Esophagus squamous epithelium (tissue), 5 donors: ENCODE measurements at regions not wholly inside any gene's neighbourhood (a gene's known extent, or its start where the extent isn't known, plus 50 kb on each side); places are given as distances from the start of the nearest gene placed in this dataset.

ENCODE experiments used
- DNase-seq: peaks from one replicate; lab custom pipeline; 2025; lab: John Stamatoyannopoulos, UW
- H3K27ac ChIP-seq, 4 donors: fragments of 200-600 bp; sonication (generic); one replicate each; pipeline ENCODE4 v1.5.1; 2016 to 2019; ENCODE audit warnings: mild to moderate bottlenecking in 1 of 4
- H3K27me3 ChIP-seq, 4 donors: fragments of 200-600 bp; sonication (generic); 1 replicate in 3 of 4; 2 replicates in 1 of 4; pipeline versions ENCODE4 v1.5.1 to v1.6.0; 2017 to 2021; ENCODE audit warnings: antibody characterized with exemption in 1 of 4
- H3K36me3 ChIP-seq, 3 donors: fragments of 200-600 bp; sonication (generic); one replicate each; pipeline ENCODE4 v1.5.1; 2016 to 2019
- H3K4me1 ChIP-seq, 3 donors: fragments of 200-600 bp; sonication (generic); one replicate each; pipeline ENCODE4 v1.5.1; 2017 to 2019
- H3K4me3 ChIP-seq, 4 donors: fragments of 200-600 bp; sonication (generic); 1 replicate in 3 of 4; 2 replicates in 1 of 4; pipeline ENCODE4 v1.5.1; 2016 to 2019; ENCODE audit warnings: mild to moderate bottlenecking in 2 of 4, moderate library complexity in 1 of 4
- H3K9me3 ChIP-seq, 3 donors: fragments of 200-600 bp; sonication (generic); one replicate each; pipeline ENCODE4 v1.5.1; 2016 to 2019
- CTCF ChIP-seq, 6 experiments: fragments of 450-650 bp in 4 of 6; fragments of 200-600 bp in 2 of 6; sonication (generic) in 2 of 6; IDR thresholded peaks; one replicate each; pipeline ENCODE4 v1.5.1; 2016 to 2019; ENCODE audit warnings: antibody characterized with exemption in 6 of 6, mild to moderate bottlenecking in 4 of 6, moderate library complexity in 4 of 6
- POLR2A ChIP-seq, 4 donors: fragments of 450-650 bp; IDR thresholded peaks; one replicate each; pipeline ENCODE4 v1.6.1; 2017; ENCODE audit warnings: antibody characterized with exemption in 4 of 4, mild to moderate bottlenecking in 4 of 4, moderate library complexity in 3 of 4
- WGBS, 2 donors: methylation state at CpG; one replicate each; pipeline ENCODE4 v1.1.5; 2018; 5-methylcytosine and 5-hydroxymethylcytosine counted together
- intact Hi-C: fragments of 100-400 bp; cut with DNase I; formaldehyde crosslinking; loops from one replicate; pipeline ENCODE4 v1.15.0; 2022
- donor health status: DM: yes; HTN: yes; CAD: no.

- Histone ChIP-seq H3K4me3 (no peak overlapping the region), H3K36me3 (no peaks in the 10 kb centered on the region), H3K27ac (no peak overlapping the region), H3K4me1 (no peaks in the 10 kb centered on the region), H3K9me3 (no peaks in the 10 kb centered on the region), H3K27me3 (no peaks in the 10 kb centered on the region)
- TF ChIP-seq POLR2A (IDR thresholded peaks at IDR 0.05) (no peak), CTCF (IDR thresholded peaks at IDR 0.05) (no peak)
- DNase-seq = no peak
- intact Hi-C loops = no loop called here
These were observed 176.0 kb upstream of the NT5E start for GRCh38 chr6:85273870-85274269.

GRCh38 chr6:85273046-85273445, 176.8 kb upstream of the NT5E start:
- Histone ChIP-seq H3K27ac (no peak overlapping the region), H3K9me3 (no peaks in the 10 kb centered on the region), H3K4me3 (no peak overlapping the region), H3K4me1 (no peaks in the 10 kb centered on the region), H3K36me3 (no peaks in the 10 kb centered on the region), H3K27me3 (no peaks in the 10 kb centered on the region)
- TF ChIP-seq POLR2A (IDR thresholded peaks at IDR 0.05) = no peak
- 38 to 68% methylated on average over 4 of the region's 4 CpGs for WGBS, 2 donors
- intact Hi-C loops = no loop called here
- DNase-seq = no peak

- no peaks in the 10 kb centered on the region for H3K4me1 ChIP-seq
- intact Hi-C loops = no loop called here
- no peaks in the 10 kb centered on the region for H3K9me3 ChIP-seq
- H3K36me3 ChIP-seq = no peaks in the 10 kb centered on the region
- H3K27me3 ChIP-seq = no peaks in the 10 kb centered on the region
- no peak overlapping the region for H3K27ac ChIP-seq
- 42 to 50% methylated on average over 2 to 3 of the region's 3 CpGs for WGBS, 2 donors
- no peak for TF ChIP-seq POLR2A (IDR thresholded peaks at IDR 0.05)
- no peak for TF ChIP-seq CTCF (IDR thresholded peaks at IDR 0.05)
- no peak for DNase-seq
- no peak overlapping the region for H3K4me3 ChIP-seq
These were observed 177.3 kb upstream of the NT5E start for GRCh38 chr6:85272592-85272991.

- no peak for TF ChIP-seq POLR2A (IDR thresholded peaks at IDR 0.05)
- Histone ChIP-seq H3K36me3 (no peaks in the 10 kb centered on the region), H3K4me3 (no peak overlapping the region), H3K4me1 (no peaks in the 10 kb centered on the region), H3K27ac (no peak overlapping the region), H3K9me3 (no peaks in the 10 kb centered on the region), H3K27me3 (no peaks in the 10 kb centered on the region)
- intact Hi-C loops = no loop called here
- no peak for DNase-seq
- WGBS, 2 donors = 60 to 67% methylated on average over 3 of the region's 3 CpGs
These were observed 187.3 kb upstream of the NT5E start for GRCh38 chr6:85262621-85263020.

- Histone ChIP-seq H3K9me3 (no peaks in the 10 kb centered on the region), H3K27me3 (no peaks in the 10 kb centered on the region), H3K4me3 (no peak overlapping the region), H3K4me1 (no peaks in the 10 kb centered on the region), H3K36me3 (no peaks in the 10 kb centered on the region), H3K27ac (no peak overlapping the region)
- intact Hi-C loops = no loop called here
- DNase-seq = no peak
- 65 to 67% methylated on average over 6 of the region's 6 CpGs for WGBS, 2 donors
- no peak for TF ChIP-seq POLR2A (IDR thresholded peaks at IDR 0.05)
- no peak for TF ChIP-seq CTCF (IDR thresholded peaks at IDR 0.05)
These were observed 188.6 kb upstream of the NT5E start for GRCh38 chr6:85261271-85261670.

GRCh38 chr6:85255661-85256060, 194.2 kb upstream of the NT5E start:
- H3K4me3 ChIP-seq = no peak overlapping the region
- peaks cover 0 to 8% (median 0%) of the 10 kb centered on the region in 3 donors for H3K9me3 ChIP-seq
- H3K36me3 ChIP-seq = no peaks in the 10 kb centered on the region
- DNase-seq = no peak
- no peaks in the 10 kb centered on the region for H3K4me1 ChIP-seq
- H3K27ac ChIP-seq = no peak overlapping the region
- no peaks in the 10 kb centered on the region for H3K27me3 ChIP-seq
- intact Hi-C loops = no loop called here
- TF ChIP-seq POLR2A (IDR thresholded peaks at IDR 0.05) (no peak), CTCF (IDR thresholded peaks at IDR 0.05) (no peak)
